Lower leg skin (tissue), 4 donors: ENCODE measurements at regions not wholly inside any gene's neighbourhood (a gene's known extent, or its start where the extent isn't known, plus 50 kb on each side); places are given as distances from the start of the nearest gene placed in this dataset.

ENCODE experiments used
- DNase-seq, 2 donors: peaks; one replicate each; pipeline ENCODE4 v3.0.0-alpha.2; 2019; ENCODE audit warnings: low spot score in 2 of 2
- H3K4me3 ChIP-seq: fragments of 200-600 bp; sonication (generic); 2 replicates; pipeline ENCODE4 v1.5.1; 2017; ENCODE audit warnings: mild to moderate bottlenecking, low read depth; ENCODE audit not compliant: poor library complexity, severe bottlenecking
- POLR2A ChIP-seq, 2 donors: fragments of 450-650 bp; IDR thresholded peaks; one replicate each; pipeline ENCODE4 v1.6.1; 2016 to 2017; ENCODE audit warnings: antibody characterized with exemption in 2 of 2, mild to moderate bottlenecking in 1 of 2, moderate library complexity in 1 of 2
- WGBS, 2 donors: methylation state at CpG; one replicate each; pipeline ENCODE4 v1.1.5; 2018; 5-methylcytosine and 5-hydroxymethylcytosine counted together
- intact Hi-C: fragments of 100-400 bp; cut with DNase I; formaldehyde crosslinking; loops from one replicate; pipeline ENCODE4 v1.15.0; 2023; ENCODE audit warnings: low total_unique reads
- TF ChIP-seq, protein P1 (sequence below), 3 donors: fragments of 450-650 bp; IDR thresholded peaks; one replicate each; pipeline ENCODE4 v1.5.1; 2016; ENCODE audit warnings: antibody characterized with exemption in 3 of 3, mild to moderate bottlenecking in 3 of 3, moderate library complexity in 2 of 3

DNA sequence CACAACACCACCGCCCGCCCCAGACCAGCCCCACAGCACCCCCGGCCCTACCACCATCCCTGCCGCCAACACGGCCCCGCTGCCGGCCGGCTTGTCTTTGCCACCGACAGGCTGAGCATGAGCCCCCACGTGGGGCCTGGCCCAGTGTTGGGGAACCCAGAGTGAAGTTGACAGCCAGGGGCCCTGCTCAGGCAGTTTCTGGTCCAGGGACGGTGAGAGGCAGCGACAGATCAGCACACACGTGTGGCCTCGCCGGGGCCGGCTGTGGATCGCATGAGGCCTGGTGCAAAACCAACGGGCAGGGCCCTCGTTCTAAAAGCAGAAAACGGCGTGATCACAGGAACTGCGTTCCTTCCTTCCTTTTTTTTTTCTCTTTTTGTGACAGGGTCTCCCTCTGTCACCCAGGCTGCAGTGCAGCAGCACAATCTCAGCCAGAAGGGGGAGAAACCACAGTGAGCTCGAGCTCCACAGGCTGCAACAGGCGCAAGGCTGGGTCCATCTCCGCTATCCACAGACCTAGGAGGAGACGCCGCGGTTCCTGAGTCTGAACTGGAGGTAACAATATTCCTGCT lies 50.5 kb upstream of the FBRSL1 start:
- H3K4me3 ChIP-seq: no peak overlapping the region
- no peak for TF ChIP-seq POLR2A (IDR thresholded peaks at IDR 0.05)
- no peak for DNase-seq
- 88% methylated on average over 28 of the region's 28 CpGs for WGBS, 2 donors
- intact Hi-C loops: no loop called here

DNA sequence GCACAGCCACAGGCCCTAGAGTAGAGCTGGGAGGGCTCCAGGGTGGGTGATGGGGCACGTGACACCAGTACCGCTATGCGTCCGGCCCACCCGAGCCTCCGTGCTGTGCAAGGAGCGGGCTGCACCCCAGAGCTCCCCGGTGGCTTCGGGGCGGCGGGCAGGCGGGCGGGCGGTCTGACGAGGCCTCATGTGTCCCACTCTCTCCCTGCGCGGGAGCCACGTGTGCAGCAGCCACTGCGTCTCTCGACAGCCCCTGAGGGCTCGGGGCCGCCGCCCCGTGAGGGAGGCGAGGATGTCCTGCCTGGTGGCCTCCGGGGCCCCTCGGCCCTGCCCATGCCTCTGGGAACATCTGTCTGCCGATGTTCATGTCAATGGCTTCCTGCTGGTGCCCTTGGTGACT lies 51.2 kb upstream of the FBRSL1 start:
- no peak overlapping the region for H3K4me3 ChIP-seq
- WGBS, 2 donors: 83 to 87% methylated on average over 1 to 28 of the region's 28 CpGs
- TF ChIP-seq POLR2A (IDR thresholded peaks at IDR 0.05): no peak
- TF ChIP-seq, protein P1, sequence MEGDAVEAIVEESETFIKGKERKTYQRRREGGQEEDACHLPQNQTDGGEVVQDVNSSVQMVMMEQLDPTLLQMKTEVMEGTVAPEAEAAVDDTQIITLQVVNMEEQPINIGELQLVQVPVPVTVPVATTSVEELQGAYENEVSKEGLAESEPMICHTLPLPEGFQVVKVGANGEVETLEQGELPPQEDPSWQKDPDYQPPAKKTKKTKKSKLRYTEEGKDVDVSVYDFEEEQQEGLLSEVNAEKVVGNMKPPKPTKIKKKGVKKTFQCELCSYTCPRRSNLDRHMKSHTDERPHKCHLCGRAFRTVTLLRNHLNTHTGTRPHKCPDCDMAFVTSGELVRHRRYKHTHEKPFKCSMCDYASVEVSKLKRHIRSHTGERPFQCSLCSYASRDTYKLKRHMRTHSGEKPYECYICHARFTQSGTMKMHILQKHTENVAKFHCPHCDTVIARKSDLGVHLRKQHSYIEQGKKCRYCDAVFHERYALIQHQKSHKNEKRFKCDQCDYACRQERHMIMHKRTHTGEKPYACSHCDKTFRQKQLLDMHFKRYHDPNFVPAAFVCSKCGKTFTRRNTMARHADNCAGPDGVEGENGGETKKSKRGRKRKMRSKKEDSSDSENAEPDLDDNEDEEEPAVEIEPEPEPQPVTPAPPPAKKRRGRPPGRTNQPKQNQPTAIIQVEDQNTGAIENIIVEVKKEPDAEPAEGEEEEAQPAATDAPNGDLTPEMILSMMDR (IDR thresholded peaks at IDR 0.05): no peak
- intact Hi-C loops: no loop called here
- no peak for DNase-seq

DNA sequence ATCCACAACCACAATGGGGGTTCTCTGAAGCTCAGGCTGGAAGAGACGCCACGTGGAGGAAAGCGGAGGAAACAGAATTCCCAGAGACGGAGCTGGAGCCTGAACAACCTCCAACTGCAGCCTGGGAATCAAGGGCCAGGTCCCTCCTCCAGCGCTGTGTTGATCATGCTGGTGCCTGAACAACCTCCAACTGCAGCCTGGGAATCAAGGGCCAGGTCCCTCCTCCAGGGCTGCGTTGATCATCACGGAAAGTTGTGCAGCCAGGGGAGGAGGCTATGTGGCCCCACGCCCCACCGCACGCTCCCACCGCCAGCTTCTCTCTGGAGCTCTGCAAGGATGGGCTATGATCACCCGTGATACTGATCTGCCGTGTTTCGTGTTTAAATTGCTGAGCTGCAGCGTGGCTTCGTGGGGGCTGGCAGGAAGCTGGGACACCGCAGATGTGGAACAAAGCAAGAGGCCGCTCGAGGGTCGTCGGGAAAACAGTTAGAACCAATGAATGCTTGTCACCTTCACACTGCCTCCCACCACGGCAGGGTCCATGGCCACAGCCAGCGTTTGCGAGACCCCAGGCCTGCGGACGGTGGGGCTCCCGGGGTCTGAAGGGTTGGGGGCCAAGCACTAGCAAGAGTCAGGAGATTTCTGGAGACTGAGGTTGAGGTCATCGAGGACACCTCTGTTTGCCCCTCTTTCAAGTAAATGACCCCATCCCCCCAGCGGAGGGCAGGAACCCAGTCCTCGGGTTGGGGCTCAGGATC lies 51.8 kb upstream of the FBRSL1 start:
- no peak for DNase-seq
- 57 to 66% methylated on average over 30 of the region's 30 CpGs for WGBS, 2 donors

DNA sequence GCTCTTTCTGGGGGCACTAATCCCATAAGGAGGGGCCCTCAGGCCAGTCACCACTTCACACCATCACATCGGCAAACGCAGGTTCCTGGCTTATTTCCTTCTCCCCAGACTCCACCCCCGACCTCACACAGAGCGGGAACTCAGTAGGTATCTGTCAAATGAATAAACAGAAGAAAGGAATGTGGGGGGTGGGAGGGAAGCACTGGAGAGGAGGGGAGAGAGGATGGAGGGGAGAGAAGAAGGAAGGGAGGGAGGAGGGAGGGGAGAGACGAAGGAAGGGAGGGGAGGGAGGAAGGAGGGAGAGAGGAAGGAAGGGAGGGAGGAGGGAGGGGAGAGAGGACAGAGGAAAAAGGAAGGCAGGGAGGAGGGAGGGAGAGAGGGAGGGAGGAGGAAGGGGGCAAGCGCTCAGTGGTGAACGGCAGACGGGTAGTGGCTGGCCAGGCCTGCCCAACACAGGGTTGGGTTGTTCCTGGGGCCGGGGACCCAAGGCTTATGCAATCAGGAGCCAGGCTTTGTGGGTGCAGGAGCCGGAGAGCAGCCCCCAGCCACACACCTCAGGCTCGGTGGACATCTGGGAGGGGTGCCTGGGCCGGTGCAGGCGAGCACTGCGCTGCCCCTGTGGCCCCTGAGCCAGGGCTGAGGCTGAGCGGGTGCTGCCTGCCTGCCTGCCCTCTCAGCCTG lies 52.6 kb upstream of the FBRSL1 start:
- intact Hi-C loops: no loop called here
- H3K4me3 ChIP-seq: no peak overlapping the region
- no peak for TF ChIP-seq POLR2A (IDR thresholded peaks at IDR 0.05)
- TF ChIP-seq, protein P1 (IDR thresholded peaks at IDR 0.05): no peak
- 12 to 25% methylated on average over 12 to 15 of the region's 15 CpGs for WGBS, 2 donors
- DNase-seq: no peak

More for the DNA sequence above, 51.8 kb upstream of the FBRSL1 start:
- intact Hi-C loops: no loop called here
- TF ChIP-seq POLR2A (IDR thresholded peaks at IDR 0.05): no peak
- TF ChIP-seq, protein P1 (IDR thresholded peaks at IDR 0.05): no peak
- H3K4me3 ChIP-seq: no peak overlapping the region

DNA sequence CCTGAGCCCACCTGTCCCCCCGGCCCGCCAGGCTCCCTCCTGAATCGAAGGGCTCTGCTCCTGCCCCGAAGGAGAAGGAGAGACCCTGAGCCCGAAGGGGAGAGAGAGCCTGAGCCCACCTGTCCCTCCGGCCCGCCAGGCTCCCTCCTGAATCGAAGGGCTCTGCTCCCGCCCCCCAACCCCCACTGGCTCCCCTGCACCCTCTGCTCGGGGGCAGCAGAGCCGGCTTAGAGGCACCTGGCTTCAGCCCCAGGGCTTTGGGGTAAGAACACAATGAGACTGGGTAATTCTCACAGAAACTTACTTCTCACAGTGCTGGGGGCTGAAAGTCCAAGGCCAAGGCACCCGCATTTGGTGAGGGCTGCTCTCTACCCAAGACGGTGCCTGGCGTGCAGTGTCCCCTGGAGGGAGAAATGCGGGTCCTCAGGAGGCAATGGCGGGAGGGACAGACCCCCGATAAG lies 53.1 kb upstream of the FBRSL1 start:
- 63 to 77% methylated on average over 14 to 17 of the region's 17 CpGs for WGBS, 2 donors
- DNase-seq: no peak
- H3K4me3 ChIP-seq: no peak overlapping the region
- no peak for TF ChIP-seq POLR2A (IDR thresholded peaks at IDR 0.05)
- TF ChIP-seq, protein P1 (IDR thresholded peaks at IDR 0.05): no peak
- intact Hi-C loops: no loop called here

DNA sequence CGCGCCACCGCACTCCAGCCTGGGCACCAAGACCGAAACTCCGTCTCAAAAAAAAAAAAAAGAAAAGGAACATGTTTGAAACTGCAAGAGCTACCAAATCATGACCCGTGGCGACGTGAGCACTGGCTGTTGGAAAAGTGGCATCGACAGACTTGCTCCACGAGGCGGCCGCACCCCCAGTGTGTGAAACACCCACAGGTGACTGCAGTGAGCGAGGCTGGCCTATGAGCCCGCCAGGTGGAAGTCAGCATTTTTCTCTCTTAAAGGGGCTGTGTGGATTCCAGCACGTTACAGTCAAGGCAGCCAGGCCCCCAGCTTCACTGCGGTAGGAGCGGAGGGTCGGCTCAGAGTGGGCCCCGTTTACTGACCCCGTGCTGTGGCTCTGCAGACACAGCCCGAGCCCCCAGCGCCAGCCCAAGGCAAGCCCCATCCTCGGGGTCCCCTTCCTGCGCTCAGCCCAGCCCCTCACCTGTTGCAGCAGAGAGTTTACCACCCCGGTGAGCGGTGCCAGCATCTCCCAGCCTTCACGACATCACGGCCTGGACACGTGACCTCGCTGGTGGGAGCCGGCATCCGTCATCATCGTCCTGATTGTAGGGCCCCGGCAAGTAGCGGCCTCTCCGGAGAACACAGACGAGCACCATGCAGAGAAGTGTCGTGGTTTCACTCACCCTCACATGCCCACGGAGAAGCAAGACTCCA lies 54.3 kb upstream of the FBRSL1 start:
- 94% methylated on average over 39 of the region's 39 CpGs for WGBS, 2 donors
- DNase-seq: no peak
- intact Hi-C loops: no loop called here
- H3K4me3 ChIP-seq: no peak overlapping the region
- TF ChIP-seq, protein P1 (IDR thresholded peaks at IDR 0.05): no peak
- no peak for TF ChIP-seq POLR2A (IDR thresholded peaks at IDR 0.05)
